ENCODE measurements at regions not wholly inside any gene's neighbourhood (a gene's known extent, or its start where the extent isn't known, plus 50 kb on each side); places are given as distances from the start of the nearest gene placed in this dataset.

DNA sequence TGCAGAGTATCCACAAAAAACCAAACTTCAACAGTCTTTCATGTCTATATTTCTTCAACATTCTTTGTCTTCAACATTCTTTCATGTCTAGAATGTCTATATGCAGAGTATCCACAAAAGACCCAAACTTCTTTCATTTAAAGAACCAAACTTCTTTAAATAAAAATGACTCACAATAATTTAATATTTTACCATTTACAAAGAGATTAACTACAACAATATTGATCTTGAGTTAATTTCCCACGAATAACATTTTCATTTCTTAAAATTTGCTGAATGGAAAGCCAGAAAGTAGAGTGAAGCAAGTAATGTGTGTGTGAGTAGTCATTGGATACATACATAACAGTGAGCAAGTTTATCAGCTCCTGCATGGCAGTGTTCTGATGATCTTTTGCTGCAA is 1069.7 kb downstream of the EFNB2 start, which contains the start of gene DAOA:
Gene DAOA (plus strand): TSS at position 301 of the 400 bp plus-strand sequence.
- Histone ChIP-seq H3K27me3 (ENCODE audit: low read depth) (no peaks in the 10 kb centered on the region), H3K4me1 (no peaks in the 10 kb centered on the region), H3K36me3 (no peaks in the 10 kb centered on the region), H3K27ac (no peak within 1 kb of the TSS), H3K4me3 (no peak within 1 kb of the TSS), H3K9me3 (no peaks in the 10 kb centered on the region)
- ATAC-seq (no peak), DNase-seq (no peak)
- TF ChIP-seq, protein P1, sequence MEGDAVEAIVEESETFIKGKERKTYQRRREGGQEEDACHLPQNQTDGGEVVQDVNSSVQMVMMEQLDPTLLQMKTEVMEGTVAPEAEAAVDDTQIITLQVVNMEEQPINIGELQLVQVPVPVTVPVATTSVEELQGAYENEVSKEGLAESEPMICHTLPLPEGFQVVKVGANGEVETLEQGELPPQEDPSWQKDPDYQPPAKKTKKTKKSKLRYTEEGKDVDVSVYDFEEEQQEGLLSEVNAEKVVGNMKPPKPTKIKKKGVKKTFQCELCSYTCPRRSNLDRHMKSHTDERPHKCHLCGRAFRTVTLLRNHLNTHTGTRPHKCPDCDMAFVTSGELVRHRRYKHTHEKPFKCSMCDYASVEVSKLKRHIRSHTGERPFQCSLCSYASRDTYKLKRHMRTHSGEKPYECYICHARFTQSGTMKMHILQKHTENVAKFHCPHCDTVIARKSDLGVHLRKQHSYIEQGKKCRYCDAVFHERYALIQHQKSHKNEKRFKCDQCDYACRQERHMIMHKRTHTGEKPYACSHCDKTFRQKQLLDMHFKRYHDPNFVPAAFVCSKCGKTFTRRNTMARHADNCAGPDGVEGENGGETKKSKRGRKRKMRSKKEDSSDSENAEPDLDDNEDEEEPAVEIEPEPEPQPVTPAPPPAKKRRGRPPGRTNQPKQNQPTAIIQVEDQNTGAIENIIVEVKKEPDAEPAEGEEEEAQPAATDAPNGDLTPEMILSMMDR (IDR thresholded peaks at IDR 0.05) = no peak
- intact Hi-C loops (cut with DNase I) = no loop called here

DNA sequence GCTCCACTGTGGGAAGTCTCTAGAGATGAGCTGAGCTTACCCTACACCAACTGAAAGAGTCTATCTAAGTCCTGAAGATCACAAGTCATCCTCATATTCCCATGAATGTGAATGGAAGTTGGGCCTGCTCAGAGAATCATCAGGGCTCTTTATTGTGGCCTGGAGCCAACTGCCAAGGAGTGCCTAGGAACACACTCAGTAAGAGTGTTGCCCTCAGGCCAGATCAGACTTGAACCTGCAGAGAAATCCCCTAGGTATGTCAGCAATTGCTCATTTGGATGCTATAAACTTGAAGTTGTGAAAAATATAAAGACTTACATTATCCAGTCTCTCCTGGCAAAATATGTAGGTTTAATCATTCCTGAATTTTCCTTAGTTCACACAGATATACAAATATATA is 1070.2 kb downstream of the EFNB2 start:
- Histone ChIP-seq H3K4me3 (no peak overlapping the region), H3K36me3 (no peaks in the 10 kb centered on the region), H3K9me3 (no peaks in the 10 kb centered on the region), H3K27me3 (ENCODE audit: low read depth) (no peaks in the 10 kb centered on the region), H3K27ac (no peak overlapping the region), H3K4me1 (no peaks in the 10 kb centered on the region)
- DNase-seq (no peak), ATAC-seq (no peak)
- TF ChIP-seq, protein P1 (IDR thresholded peaks at IDR 0.05) = no peak
- intact Hi-C loops (cut with DNase I) = no loop called here

DNA sequence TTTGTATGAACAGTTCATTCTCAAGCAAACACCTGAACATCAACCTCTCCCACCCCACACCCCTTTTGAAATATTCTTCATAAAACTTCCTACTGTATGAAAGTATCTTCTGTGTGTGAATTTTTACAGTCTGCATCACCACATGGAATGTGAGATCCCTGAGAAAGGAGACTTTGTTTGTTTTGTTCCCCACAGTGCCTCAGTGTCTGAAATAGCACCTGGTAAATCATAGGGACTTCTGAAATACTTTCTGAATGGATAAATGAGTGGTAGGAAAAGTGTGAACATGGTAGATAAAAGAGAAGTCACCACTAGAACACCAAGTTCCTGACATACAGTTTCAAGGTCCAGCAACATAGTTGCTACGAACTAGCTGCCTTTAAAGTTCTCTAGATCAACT is 1071.2 kb downstream of the EFNB2 start:
- Histone ChIP-seq H3K4me3 (no peak overlapping the region), H3K9me3 (no peaks in the 10 kb centered on the region), H3K36me3 (no peaks in the 10 kb centered on the region), H3K4me1 (no peaks in the 10 kb centered on the region), H3K27me3 (ENCODE audit: low read depth) (no peaks in the 10 kb centered on the region), H3K27ac (no peak overlapping the region)
- intact Hi-C loops (cut with DNase I) = no loop called here
- no peak for DNase-seq
- no peak for ATAC-seq
- TF ChIP-seq, protein P1 (IDR thresholded peaks at IDR 0.05) = no peak

DNA sequence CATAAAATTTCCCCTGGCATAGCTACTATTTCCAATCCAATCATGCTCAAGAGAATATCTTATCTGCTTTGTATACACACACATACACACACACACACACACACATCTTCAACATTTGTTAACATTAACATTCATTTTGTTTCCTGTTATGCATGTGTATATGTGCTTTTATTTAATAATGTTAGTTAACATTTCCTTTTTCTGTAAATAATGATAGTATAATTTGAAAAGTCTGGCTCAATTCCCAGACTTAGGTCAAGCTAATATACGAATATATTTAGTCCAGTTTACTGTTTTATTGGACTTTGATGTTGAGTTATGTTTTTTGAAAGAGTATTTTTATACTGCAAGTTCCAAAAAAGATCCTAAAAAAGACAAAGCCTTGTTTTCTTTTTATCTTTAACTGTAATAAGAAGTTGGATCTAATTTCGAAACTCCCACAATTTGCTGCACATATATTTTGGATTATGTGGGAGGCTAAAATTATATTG is 1072.4 kb downstream of the EFNB2 start:
- TF ChIP-seq, protein P1 (IDR thresholded peaks at IDR 0.05) = no peak
- Histone ChIP-seq H3K4me1 (no peaks in the 10 kb centered on the region), H3K9me3 (no peaks in the 10 kb centered on the region), H3K27me3 (ENCODE audit: low read depth) (no peaks in the 10 kb centered on the region), H3K4me3 (no peak overlapping the region), H3K36me3 (no peaks in the 10 kb centered on the region), H3K27ac (no peak overlapping the region)
- ATAC-seq = no peak
- DNase-seq = no peak
- intact Hi-C loops (cut with DNase I) = no loop called here

DNA sequence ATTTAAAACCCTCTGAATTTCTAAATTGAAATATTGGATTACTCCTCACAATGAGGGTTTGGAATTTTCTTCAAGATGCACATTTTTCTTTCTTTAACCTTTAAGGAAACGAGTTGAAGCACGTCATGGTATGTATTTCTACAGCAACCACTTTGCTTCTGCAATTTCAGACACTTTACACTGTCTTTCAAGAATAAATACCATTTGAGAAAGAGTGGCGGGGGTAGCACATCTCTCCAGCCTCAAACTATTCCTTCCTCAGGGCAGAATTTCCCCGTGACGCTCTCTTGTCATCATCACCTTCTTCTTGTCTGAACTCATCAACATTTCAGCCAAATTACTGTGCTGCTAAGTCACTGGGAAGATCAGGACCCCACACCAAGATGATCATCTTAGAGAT is 1073.4 kb downstream of the EFNB2 start:
- DNase-seq = no peak
- Histone ChIP-seq H3K4me3 (no peak overlapping the region), H3K36me3 (no peaks in the 10 kb centered on the region), H3K27me3 (ENCODE audit: low read depth) (no peaks in the 10 kb centered on the region), H3K9me3 (no peaks in the 10 kb centered on the region), H3K4me1 (no peaks in the 10 kb centered on the region), H3K27ac (no peak overlapping the region)
- TF ChIP-seq, protein P1 (IDR thresholded peaks at IDR 0.05) = no peak
- intact Hi-C loops (cut with DNase I) = no loop called here
- ATAC-seq = no peak

DNA sequence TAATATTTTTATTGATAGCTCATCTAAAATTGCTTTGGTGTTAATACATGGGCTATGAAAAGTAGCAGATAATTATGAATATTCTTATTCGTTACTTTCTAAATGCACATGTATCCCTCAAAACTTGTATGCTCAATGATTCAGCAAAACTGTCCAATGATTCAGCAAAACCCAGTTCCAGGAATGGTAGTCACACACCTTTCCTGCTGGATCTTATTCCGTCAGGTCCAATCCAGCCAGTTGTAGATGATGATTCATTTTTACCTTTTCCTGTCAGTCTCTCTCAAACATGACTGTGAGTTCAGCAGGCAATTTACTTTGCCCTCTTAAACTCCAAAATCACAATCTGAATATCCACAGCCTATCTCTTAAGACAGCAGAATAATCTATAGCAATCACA is 1082.6 kb downstream of the EFNB2 start:
- H3K27me3 ChIP-seq (ENCODE audit: low read depth) = no peaks in the 10 kb centered on the region
- no peaks in the 10 kb centered on the region for H3K36me3 ChIP-seq
- intact Hi-C loops (cut with DNase I) = no loop called here
- no peaks in the 10 kb centered on the region for H3K4me1 ChIP-seq
- TF ChIP-seq, protein P1 (IDR thresholded peaks at IDR 0.05) = no peak
- H3K27ac ChIP-seq = no peak overlapping the region
- H3K9me3 ChIP-seq = no peaks in the 10 kb centered on the region
- H3K4me3 ChIP-seq = no peak overlapping the region
- ATAC-seq (no peak), DNase-seq (no peak)
